ENCODE measurements at regions not wholly inside any gene's neighbourhood (a gene's known extent, or its start where the extent isn't known, plus 50 kb on each side); places are given as distances from the start of the nearest gene placed in this dataset.

GRCh38 chr20:10947726-10948125, 273.9 kb upstream of the JAG1 start:
- intact Hi-C loops (cut with micrococcal nuclease; ENCODE audit: unreplicated experiment) (loop anchor here (10.0 kb wide), 1 partner anchor 393 kb away; no protein-coding TSS in a partner anchor), in situ Hi-C loops (cut with HindIII; ENCODE audit: extremely low pct_ligation_motif_present, low pct_unique_long_range_greater_than_20kb) (no loop called here)
- ChIA-PET CTCF (ENCODE audit: low intra/inter-chr PET ratio, low total read pairs) (no interaction called here), POLR2A (no interaction called here)
- ATAC-seq: no peak
- H3K4me3 ChIP-seq (replicated peaks in 1 of 3; ENCODE audit: insufficient read depth in 1 of 3, low read depth in 2 of 3, low read length in 3 of 3): no peak overlapping the region
- no peaks in the 10 kb centered on the region for H3K27me3 ChIP-seq (ENCODE audit: control insufficient read depth in 1 of 2, insufficient read depth in 2 of 2, low read length in 2 of 2)
- H4K20me1 ChIP-seq (ENCODE audit: insufficient read depth, low read length): no peaks in the 10 kb centered on the region
- DNase-seq (ENCODE audit: low spot score): no peak
- H3K9ac ChIP-seq (ENCODE audit: insufficient read depth, low read depth, low read length): no peak overlapping the region
- H3K27ac ChIP-seq (ENCODE audit: extremely low read length, insufficient read depth, low read length): no peak overlapping the region
- TF ChIP-seq ZBED4 (CRISPR knock-in tag; IDR thresholded peaks at IDR 0.05; ENCODE audit: borderline replicate concordance) (no peak), ZNF275 (CRISPR knock-in tag; IDR thresholded peaks at IDR 0.05; ENCODE audit: borderline replicate concordance) (no peak), XRCC5 (optimal IDR thresholded peaks at IDR 0.05; ENCODE audit: low read length) (no peak), PCBP2 (optimal IDR thresholded peaks at IDR 0.05; ENCODE audit: low read depth, low read length, poor library complexity, severe bottlenecking) (no peak)
- no peaks in the 10 kb centered on the region for H3K9me3 ChIP-seq (ENCODE audit: low read length)
- no peaks in the 10 kb centered on the region for H3K36me3 ChIP-seq (replicated peaks in 1 of 2; ENCODE audit: control insufficient read depth in 1 of 2, insufficient read depth in 2 of 2, low read length in 2 of 2)
- H3K79me2 ChIP-seq (ENCODE audit: insufficient read depth, low read length): no peaks in the 10 kb centered on the region
- BruUV-seq (replicated peaks): no TSS peak
- no peak for FAIRE-seq
- no peak overlapping the region for H3K4me2 ChIP-seq (ENCODE audit: low read depth, low read length)
- peaks cover 30% of the 10 kb centered on the region for H3K4me1 ChIP-seq (ENCODE audit: insufficient read depth, low read length)
- H2AFZ ChIP-seq (ENCODE audit: low read length): no peak overlapping the region
